OCI-LY7 (cell line): ENCODE measurements at regions not wholly inside any gene's neighbourhood (a gene's known extent, or its start where the extent isn't known, plus 50 kb on each side); places are given as distances from the start of the nearest gene placed in this dataset.

Experiments
- BruUV-seq: library from RNA; stranded (reverse); fragments of 400-500 nt; replicated peaks from 2 replicates; lab custom pipeline; 2021; lab: Mats Ljungman, UMichigan
- CTCF ChIA-PET: fragments of 300-600 bp; sonication (Branson Sonifier 250); formaldehyde crosslinking; loops from one replicate; lab custom pipeline; 2022; ENCODE audit warnings: antibody characterized with exemption; ENCODE audit not compliant: unreplicated experiment; lab: Charles Lee
- POLR2A ChIA-PET: fragments of 300-600 bp; sonication (Branson Sonifier 250); formaldehyde crosslinking; loops from one replicate; lab custom pipeline; 2022; ENCODE audit warnings: antibody characterized with exemption; lab: Charles Lee
- DNase-seq: peaks from one replicate; pipeline ENCODE4 v3.0.0-alpha.2; 2015; ENCODE audit warnings: low spot score
- H2AFZ ChIP-seq: fragments of 200-600 bp; sonication (generic), shearing (Covaris generic); 2 replicates; pipeline ENCODE4 v1.6.1; 2014; ENCODE audit warnings: mild to moderate bottlenecking, antibody characterized with exemption, low read length, moderate library complexity
- H3K27ac ChIP-seq: fragments of 200-600 bp; sonication (generic); 2 replicates; pipeline ENCODE4 v1.5.1; 2014; ENCODE audit warnings: mixed run types, low read depth, mild to moderate bottlenecking, moderate library complexity, low read length, inconsistent platforms; ENCODE audit not compliant: poor library complexity, severe bottlenecking
- H3K36me3 ChIP-seq: fragments of 200-600 bp; sonication (generic); 2 replicates; pipeline ENCODE4 v1.6.1; 2014; ENCODE audit warnings: mild to moderate bottlenecking, antibody characterized with exemption, low read length, moderate library complexity, mixed read lengths; ENCODE audit not compliant: insufficient read depth
- H3K4me1 ChIP-seq: fragments of 200-600 bp; sonication (generic); 2 replicates; pipeline ENCODE4 v1.5.1; 2014; ENCODE audit warnings: mild to moderate bottlenecking, low read length; ENCODE audit not compliant: insufficient read depth, poor library complexity, severe bottlenecking
- H3K4me2 ChIP-seq: fragments of 200-600 bp; sonication (generic); 2 replicates; pipeline ENCODE4 v1.6.1; 2014; ENCODE audit warnings: mild to moderate bottlenecking, low read length
- H3K4me3 ChIP-seq: fragments of 200-600 bp; sonication (generic); 2 replicates; pipeline ENCODE4 v1.5.1; 2014; ENCODE audit warnings: mild to moderate bottlenecking, low read depth, low read length; ENCODE audit not compliant: poor library complexity, severe bottlenecking
- H3K79me2 ChIP-seq: fragments of 200-600 bp; sonication (generic); 2 replicates; pipeline ENCODE4 v1.6.1; 2016; ENCODE audit warnings: low read depth, mild to moderate bottlenecking, low read length, moderate library complexity, mixed read lengths; ENCODE audit not compliant: insufficient read depth
- H3K9me2 ChIP-seq: fragments of 200-600 bp; sonication (generic); 2 replicates; pipeline ENCODE4 v1.6.1; 2016; ENCODE audit warnings: mild to moderate bottlenecking, low read length, mixed read lengths; ENCODE audit not compliant: insufficient read depth
- H3K9me3 ChIP-seq: fragments of 200-600 bp; sonication (generic); 2 replicates; pipeline ENCODE4 v1.6.1; 2014; ENCODE audit warnings: mild to moderate bottlenecking, mixed run types, low read length, mixed read lengths
- H4K20me1 ChIP-seq: fragments of 200-600 bp; sonication (generic); 2 replicates; pipeline ENCODE4 v1.6.1; 2014; ENCODE audit warnings: mild to moderate bottlenecking, antibody characterized with exemption, low read length, moderate library complexity, mixed read lengths; ENCODE audit not compliant: insufficient read depth
- EZH2phosphoT487 ChIP-seq: fragments of 200-600 bp; sonication (generic); IDR thresholded peaks from 2 replicates; pipeline ENCODE4 v1.6.1; 2018; ENCODE audit warnings: low read depth, borderline replicate concordance, mild to moderate bottlenecking, mixed run types, antibody characterized with exemption, low read length, moderate library complexity, mixed read lengths
- intact Hi-C: fragments of 100-400 bp; cut with micrococcal nuclease; formaldehyde crosslinking; loops from one replicate; pipeline ENCODE4 v1.10.0; 2022; ENCODE audit not compliant: unreplicated experiment
- TF ChIP-seq, protein P1 (sequence below): fragments of 200-600 bp; sonication (generic); conservative IDR thresholded peaks from 2 replicates; pipeline ENCODE4 v1.5.1; 2014; ENCODE audit warnings: mild to moderate bottlenecking, antibody characterized with exemption, low read length, moderate library complexity, mixed read lengths

DNA sequence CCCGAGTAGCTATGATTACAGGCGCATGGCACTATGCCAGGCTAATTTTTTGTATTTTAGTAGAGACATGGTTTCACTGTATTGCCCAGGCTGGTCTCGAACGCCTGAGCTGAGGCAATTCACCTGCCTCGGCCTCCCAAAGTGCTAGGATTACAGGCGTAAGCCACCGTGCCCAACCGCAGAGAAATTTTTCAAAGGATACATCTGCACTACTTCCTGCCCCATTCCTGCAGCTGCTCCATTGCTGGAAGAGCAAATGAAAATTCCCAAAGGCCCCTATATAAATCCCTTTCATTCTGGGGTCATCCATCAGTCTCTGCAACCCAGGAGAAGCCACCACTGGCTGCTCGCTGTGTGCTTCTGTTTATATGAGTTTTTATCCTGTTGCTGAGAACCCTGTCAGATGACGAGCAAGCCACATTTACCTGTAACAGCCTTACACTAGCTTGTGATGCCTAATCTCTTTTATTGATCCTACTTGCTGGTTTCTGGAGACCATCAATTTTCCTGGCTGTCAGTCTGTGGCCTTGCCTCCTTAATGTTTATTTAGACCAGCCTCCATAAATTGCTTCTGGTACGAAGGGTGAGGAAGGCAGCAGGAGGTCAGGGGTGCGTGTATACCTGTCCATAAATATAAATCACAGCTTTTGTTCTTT is 925.3 kb downstream of the TLE4 start:
- no peak for TF ChIP-seq EZH2phosphoT487
- TF ChIP-seq, protein P1, sequence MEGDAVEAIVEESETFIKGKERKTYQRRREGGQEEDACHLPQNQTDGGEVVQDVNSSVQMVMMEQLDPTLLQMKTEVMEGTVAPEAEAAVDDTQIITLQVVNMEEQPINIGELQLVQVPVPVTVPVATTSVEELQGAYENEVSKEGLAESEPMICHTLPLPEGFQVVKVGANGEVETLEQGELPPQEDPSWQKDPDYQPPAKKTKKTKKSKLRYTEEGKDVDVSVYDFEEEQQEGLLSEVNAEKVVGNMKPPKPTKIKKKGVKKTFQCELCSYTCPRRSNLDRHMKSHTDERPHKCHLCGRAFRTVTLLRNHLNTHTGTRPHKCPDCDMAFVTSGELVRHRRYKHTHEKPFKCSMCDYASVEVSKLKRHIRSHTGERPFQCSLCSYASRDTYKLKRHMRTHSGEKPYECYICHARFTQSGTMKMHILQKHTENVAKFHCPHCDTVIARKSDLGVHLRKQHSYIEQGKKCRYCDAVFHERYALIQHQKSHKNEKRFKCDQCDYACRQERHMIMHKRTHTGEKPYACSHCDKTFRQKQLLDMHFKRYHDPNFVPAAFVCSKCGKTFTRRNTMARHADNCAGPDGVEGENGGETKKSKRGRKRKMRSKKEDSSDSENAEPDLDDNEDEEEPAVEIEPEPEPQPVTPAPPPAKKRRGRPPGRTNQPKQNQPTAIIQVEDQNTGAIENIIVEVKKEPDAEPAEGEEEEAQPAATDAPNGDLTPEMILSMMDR = no peak
- intact Hi-C loops = no loop called here
- H2AFZ ChIP-seq = no peak overlapping the region
- no peak for DNase-seq
- no peak overlapping the region for H3K27ac ChIP-seq
- H3K9me2 ChIP-seq = no peaks in the 10 kb centered on the region
- H3K79me2 ChIP-seq = no peaks in the 10 kb centered on the region
- H3K9me3 ChIP-seq = no peaks in the 10 kb centered on the region
- no peaks in the 10 kb centered on the region for H3K4me1 ChIP-seq
- BruUV-seq = no TSS peak
- H4K20me1 ChIP-seq = no peaks in the 10 kb centered on the region
- no peaks in the 10 kb centered on the region for H3K36me3 ChIP-seq
- no peak overlapping the region for H3K4me3 ChIP-seq
- H3K4me2 ChIP-seq = no peak overlapping the region
- CTCF ChIA-PET = no interaction called here
- POLR2A ChIA-PET = interaction anchor here (0.6 to 1.1 kb wide), 4 partner anchors 26 to 992 kb away, joined by 3 to 6 read pairs (median 5); no protein-coding TSS in a partner anchor

DNA sequence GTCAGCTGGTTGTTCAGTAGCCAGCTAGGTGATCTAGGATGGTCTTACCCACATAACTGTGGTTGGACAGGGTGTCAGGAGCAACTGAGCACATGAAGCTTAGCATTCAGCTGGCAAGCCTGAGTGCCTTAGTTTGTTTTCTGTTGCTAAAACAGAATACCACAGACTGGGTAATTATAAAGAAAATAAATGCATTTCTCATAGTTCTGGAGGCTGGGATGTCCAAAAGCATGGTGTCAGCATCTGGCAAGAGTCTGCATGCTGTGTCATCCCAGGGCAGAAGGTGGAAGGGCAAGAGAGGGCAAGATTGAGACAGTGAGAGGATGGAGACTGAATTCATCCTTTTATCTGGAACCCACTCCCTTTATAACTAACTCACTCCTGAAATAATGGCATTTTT is 921.5 kb downstream of the TLE4 start:
- H4K20me1 ChIP-seq = no peaks in the 10 kb centered on the region
- H3K4me1 ChIP-seq = no peaks in the 10 kb centered on the region
- no peak overlapping the region for H3K4me2 ChIP-seq
- no peak overlapping the region for H3K27ac ChIP-seq
- H3K79me2 ChIP-seq = no peaks in the 10 kb centered on the region
- no peaks in the 10 kb centered on the region for H3K9me3 ChIP-seq
- intact Hi-C loops = no loop called here
- no peak for DNase-seq
- ChIA-PET CTCF (no interaction called here), POLR2A (no interaction called here)
- no TSS peak for BruUV-seq
- no peaks in the 10 kb centered on the region for H3K36me3 ChIP-seq
- TF ChIP-seq, protein P1 = no peak
- TF ChIP-seq EZH2phosphoT487 = no peak
- no peak overlapping the region for H3K4me3 ChIP-seq
- H3K9me2 ChIP-seq = no peaks in the 10 kb centered on the region
- H2AFZ ChIP-seq = no peak overlapping the region

DNA sequence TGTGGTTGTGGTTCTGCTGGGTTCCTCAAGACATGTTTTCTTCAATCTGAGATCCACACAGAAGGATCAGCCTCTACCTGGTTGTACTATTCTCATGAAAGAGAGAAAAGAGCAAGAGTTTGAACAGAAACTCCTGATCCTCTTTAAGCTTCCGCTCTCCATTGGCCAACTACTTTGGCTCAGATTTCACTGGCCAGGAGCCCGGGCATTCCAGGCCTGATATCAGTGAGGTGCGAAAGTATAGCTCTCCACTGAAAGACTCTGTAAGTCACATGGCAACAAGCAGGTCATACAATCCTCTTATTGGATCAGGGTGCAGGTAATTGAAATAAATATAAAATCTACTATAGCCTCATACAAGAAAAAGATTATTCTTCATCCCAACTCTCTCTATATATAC is 920.5 kb downstream of the TLE4 start:
- no TSS peak for BruUV-seq
- TF ChIP-seq, protein P1 = no peak
- TF ChIP-seq EZH2phosphoT487 = no peak
- DNase-seq = no peak
- Histone ChIP-seq H3K4me2 (no peak overlapping the region), H4K20me1 (no peaks in the 10 kb centered on the region), H3K9me3 (no peaks in the 10 kb centered on the region), H3K36me3 (no peaks in the 10 kb centered on the region), H2AFZ (no peak overlapping the region), H3K79me2 (no peaks in the 10 kb centered on the region), H3K9me2 (no peaks in the 10 kb centered on the region), H3K4me1 (no peaks in the 10 kb centered on the region), H3K4me3 (no peak overlapping the region), H3K27ac (no peak overlapping the region)
- CTCF ChIA-PET = no interaction called here
- POLR2A ChIA-PET = interaction anchor here (1.3 kb wide), 1 partner anchor 10 kb away, joined by 3 read pairs; no protein-coding TSS in a partner anchor
- intact Hi-C loops = no loop called here
